Endothelial cell (in vitro differentiated cells): ENCODE measurements at regions not wholly inside any gene's neighbourhood (a gene's known extent, or its start where the extent isn't known, plus 50 kb on each side); places are given as distances from the start of the nearest gene placed in this dataset.

Source experiments
- DNase-seq: peaks from one replicate; pipeline ENCODE4 v3.0.0; 2021; ENCODE audit warnings: low spot score
- H3K27ac Mint-ChIP-seq: one replicate; pipeline ENCODE4 v1.8.0; 2021; ENCODE audit warnings: mixed read lengths, inconsistent platforms; ENCODE audit not compliant: unreplicated experiment
- H3K27me3 Mint-ChIP-seq: one replicate; pipeline ENCODE4 v1.8.0; 2021; ENCODE audit warnings: mild to moderate bottlenecking, moderate library complexity, mixed read lengths, inconsistent platforms; ENCODE audit not compliant: unreplicated experiment
- H3K36me3 Mint-ChIP-seq: one replicate; pipeline ENCODE4 v1.8.0; 2021; ENCODE audit warnings: mild to moderate bottlenecking, low read depth, mixed read lengths, inconsistent platforms; ENCODE audit not compliant: unreplicated experiment
- H3K4me1 Mint-ChIP-seq: one replicate; pipeline ENCODE4 v1.8.0; 2021; ENCODE audit warnings: mild to moderate bottlenecking, mixed read lengths, inconsistent platforms; ENCODE audit not compliant: unreplicated experiment
- H3K4me3 Mint-ChIP-seq: one replicate; pipeline ENCODE4 v1.8.0; 2021; ENCODE audit warnings: mild to moderate bottlenecking, mixed read lengths, inconsistent platforms; ENCODE audit not compliant: unreplicated experiment
- H3K9me3 Mint-ChIP-seq: one replicate; pipeline ENCODE4 v1.8.0; 2021; ENCODE audit warnings: mixed read lengths, inconsistent platforms; ENCODE audit not compliant: unreplicated experiment
- TF ChIP-seq, protein P1 (sequence below): fragments of 200-600 bp; sonication (generic); IDR thresholded peaks from one replicate; pipeline ENCODE4 v1.5.0; 2021; ENCODE audit warnings: antibody characterized with exemption; ENCODE audit not compliant: unreplicated experiment

- Mint-ChIP-seq H3K36me3 (no peaks in the 10 kb centered on the region), H3K27me3 (peaks cover 4% of the 10 kb centered on the region), H3K4me1 (peaks cover 7% of the 10 kb centered on the region), H3K4me3 (no peak overlapping the region), H3K9me3 (no peaks in the 10 kb centered on the region), H3K27ac (no peak overlapping the region)
- TF ChIP-seq, protein P1, sequence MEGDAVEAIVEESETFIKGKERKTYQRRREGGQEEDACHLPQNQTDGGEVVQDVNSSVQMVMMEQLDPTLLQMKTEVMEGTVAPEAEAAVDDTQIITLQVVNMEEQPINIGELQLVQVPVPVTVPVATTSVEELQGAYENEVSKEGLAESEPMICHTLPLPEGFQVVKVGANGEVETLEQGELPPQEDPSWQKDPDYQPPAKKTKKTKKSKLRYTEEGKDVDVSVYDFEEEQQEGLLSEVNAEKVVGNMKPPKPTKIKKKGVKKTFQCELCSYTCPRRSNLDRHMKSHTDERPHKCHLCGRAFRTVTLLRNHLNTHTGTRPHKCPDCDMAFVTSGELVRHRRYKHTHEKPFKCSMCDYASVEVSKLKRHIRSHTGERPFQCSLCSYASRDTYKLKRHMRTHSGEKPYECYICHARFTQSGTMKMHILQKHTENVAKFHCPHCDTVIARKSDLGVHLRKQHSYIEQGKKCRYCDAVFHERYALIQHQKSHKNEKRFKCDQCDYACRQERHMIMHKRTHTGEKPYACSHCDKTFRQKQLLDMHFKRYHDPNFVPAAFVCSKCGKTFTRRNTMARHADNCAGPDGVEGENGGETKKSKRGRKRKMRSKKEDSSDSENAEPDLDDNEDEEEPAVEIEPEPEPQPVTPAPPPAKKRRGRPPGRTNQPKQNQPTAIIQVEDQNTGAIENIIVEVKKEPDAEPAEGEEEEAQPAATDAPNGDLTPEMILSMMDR = no peak
- no peak for DNase-seq
Observed at GRCh38 chr20:21574443-21574842, 60.6 kb upstream of the NKX2-2 start.

DNA sequence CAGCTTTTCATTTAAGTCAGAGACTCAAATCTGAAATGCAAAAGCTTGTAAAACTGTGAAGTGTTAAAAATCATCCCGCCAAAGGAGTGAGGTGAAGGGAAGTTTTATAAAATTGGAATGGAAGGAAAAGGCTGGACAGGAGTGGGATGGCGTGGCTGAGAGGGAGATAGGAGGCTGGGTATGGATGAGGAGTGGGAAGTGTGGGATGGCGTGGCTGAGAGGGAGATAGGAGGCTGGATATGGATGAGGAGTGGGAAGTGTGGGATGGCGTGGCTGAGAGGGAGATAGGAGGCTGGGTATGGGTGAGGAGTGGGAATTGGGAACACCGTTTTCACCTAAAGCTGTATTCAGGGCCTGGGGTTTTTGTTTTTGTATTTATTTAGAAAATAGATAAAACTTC, 59.4 kb upstream of the NKX2-2 start:
- no peak overlapping the region for H3K27ac Mint-ChIP-seq
- H3K4me3 Mint-ChIP-seq = no peak overlapping the region
- DNase-seq = no peak
- no peaks in the 10 kb centered on the region for H3K9me3 Mint-ChIP-seq
- peaks cover 14% of the 10 kb centered on the region for H3K4me1 Mint-ChIP-seq
- TF ChIP-seq, protein P1 = no peak
- H3K27me3 Mint-ChIP-seq = peaks cover 4% of the 10 kb centered on the region
- H3K36me3 Mint-ChIP-seq = no peaks in the 10 kb centered on the region

GRCh38 chr20:21571841-21572690, 58.2 kb upstream of the NKX2-2 start:
- TF ChIP-seq, protein P1 = peak; percentile 99
- Mint-ChIP-seq H3K36me3 (no peaks in the 10 kb centered on the region), H3K27ac (no peak overlapping the region), H3K9me3 (no peaks in the 10 kb centered on the region), H3K4me1 (peaks cover 14% of the 10 kb centered on the region), H3K27me3 (peaks cover 4% of the 10 kb centered on the region), H3K4me3 (no peak overlapping the region)
- DNase-seq = no peak

DNA sequence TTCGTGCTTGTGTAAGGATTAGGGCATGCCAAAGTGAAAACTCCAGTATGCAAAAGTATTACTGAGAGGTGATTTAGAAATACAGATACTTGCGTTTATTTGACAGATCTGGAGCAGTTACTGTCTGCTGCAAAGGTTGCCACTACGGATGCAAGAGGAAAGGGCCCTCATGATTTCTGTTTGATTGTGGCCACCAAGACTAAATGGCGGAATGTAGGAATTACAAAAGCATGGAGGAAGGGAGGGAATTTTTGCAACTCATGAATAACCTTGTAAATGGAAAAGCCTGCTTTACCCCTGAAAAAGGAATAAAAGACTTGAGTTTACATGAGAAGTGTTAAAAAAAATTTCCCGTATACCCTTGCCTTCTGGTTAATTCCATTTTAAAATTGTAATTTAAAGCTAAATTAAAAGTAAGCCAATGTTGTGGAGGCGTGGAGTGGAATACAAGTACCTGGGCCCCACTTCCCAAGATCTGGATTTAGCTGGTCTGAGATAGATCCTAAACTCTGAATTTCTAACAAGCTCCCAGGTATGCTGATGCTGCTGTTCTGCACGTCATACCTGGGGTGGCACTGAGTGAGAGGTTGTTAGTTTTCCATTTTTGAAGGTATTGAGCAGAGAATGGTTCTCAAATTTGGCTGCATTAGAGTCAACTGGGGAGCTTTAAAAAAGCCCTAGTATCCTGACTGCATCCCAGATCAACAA, 56.6 kb upstream of the NKX2-2 start:
- Mint-ChIP-seq H3K9me3 (no peaks in the 10 kb centered on the region), H3K27me3 (peaks cover 4% of the 10 kb centered on the region), H3K4me1 (peaks cover 9% of the 10 kb centered on the region), H3K4me3 (no peak overlapping the region), H3K36me3 (no peaks in the 10 kb centered on the region), H3K27ac (no peak overlapping the region)
- no peak for DNase-seq
- TF ChIP-seq, protein P1 = no peak

DNA sequence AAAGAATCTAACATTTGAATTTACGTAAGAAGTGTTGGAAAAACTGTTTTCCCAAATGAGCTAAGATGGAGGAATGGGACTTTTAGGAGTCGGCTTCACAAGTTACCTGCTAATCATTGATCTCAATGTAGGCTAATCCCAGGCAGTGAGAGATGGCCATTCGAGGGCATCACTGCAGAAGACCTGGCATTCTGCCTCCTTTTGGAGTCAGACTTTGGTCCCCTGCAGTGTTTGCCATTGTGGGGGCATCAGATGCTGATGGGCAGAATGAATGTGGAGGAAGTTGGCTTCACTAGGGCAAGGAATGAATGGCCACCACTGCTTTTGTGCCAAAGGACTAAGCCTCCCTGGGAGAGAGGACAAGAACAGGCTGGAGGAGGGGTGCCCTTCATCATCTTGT, 55.7 kb upstream of the NKX2-2 start:
- no peak for DNase-seq
- Mint-ChIP-seq H3K4me1 (peaks cover 9% of the 10 kb centered on the region), H3K27ac (no peak overlapping the region), H3K9me3 (no peaks in the 10 kb centered on the region), H3K27me3 (peaks cover 1% of the 10 kb centered on the region), H3K36me3 (no peaks in the 10 kb centered on the region), H3K4me3 (no peak overlapping the region)
- TF ChIP-seq, protein P1 = no peak
